ENCODE measurements at regions not wholly inside any gene's neighbourhood (a gene's known extent, or its start where the extent isn't known, plus 50 kb on each side); places are given as distances from the start of the nearest gene placed in this dataset.

- CTCF ChIA-PET: no interaction called here
- Histone ChIP-seq H3K27ac (ENCODE audit: low read length) (no peak overlapping the region), H3K27me3 (ENCODE audit: control insufficient read depth, insufficient read depth, low read length) (no peaks in the 10 kb centered on the region), H3K36me3 (ENCODE audit: control insufficient read depth, insufficient read depth, low read length) (no peaks in the 10 kb centered on the region), H3K4me1 (ENCODE audit: control insufficient read depth, insufficient read depth, low read length) (no peaks in the 10 kb centered on the region), H3K9me3 (ENCODE audit: control insufficient read depth, insufficient read depth, low read depth, low read length) (no peaks in the 10 kb centered on the region), H3K4me3 (ENCODE audit: low read depth in 2 of 2, low read length in 2 of 2) (no peak overlapping the region)
- in situ Hi-C loops (cut with HindIII; ENCODE audit: low pct_unique_long_range_greater_than_20kb, low sequenced_read_pairs): no loop called here
- intact Hi-C loops (cut with micrococcal nuclease; ENCODE audit: unreplicated experiment): no loop called here
- no peak for TF ChIP-seq POLR2AphosphoS5 (IDR thresholded peaks at IDR 0.05; ENCODE audit: low read depth, low read length)
- TF ChIP-seq, protein P1, sequence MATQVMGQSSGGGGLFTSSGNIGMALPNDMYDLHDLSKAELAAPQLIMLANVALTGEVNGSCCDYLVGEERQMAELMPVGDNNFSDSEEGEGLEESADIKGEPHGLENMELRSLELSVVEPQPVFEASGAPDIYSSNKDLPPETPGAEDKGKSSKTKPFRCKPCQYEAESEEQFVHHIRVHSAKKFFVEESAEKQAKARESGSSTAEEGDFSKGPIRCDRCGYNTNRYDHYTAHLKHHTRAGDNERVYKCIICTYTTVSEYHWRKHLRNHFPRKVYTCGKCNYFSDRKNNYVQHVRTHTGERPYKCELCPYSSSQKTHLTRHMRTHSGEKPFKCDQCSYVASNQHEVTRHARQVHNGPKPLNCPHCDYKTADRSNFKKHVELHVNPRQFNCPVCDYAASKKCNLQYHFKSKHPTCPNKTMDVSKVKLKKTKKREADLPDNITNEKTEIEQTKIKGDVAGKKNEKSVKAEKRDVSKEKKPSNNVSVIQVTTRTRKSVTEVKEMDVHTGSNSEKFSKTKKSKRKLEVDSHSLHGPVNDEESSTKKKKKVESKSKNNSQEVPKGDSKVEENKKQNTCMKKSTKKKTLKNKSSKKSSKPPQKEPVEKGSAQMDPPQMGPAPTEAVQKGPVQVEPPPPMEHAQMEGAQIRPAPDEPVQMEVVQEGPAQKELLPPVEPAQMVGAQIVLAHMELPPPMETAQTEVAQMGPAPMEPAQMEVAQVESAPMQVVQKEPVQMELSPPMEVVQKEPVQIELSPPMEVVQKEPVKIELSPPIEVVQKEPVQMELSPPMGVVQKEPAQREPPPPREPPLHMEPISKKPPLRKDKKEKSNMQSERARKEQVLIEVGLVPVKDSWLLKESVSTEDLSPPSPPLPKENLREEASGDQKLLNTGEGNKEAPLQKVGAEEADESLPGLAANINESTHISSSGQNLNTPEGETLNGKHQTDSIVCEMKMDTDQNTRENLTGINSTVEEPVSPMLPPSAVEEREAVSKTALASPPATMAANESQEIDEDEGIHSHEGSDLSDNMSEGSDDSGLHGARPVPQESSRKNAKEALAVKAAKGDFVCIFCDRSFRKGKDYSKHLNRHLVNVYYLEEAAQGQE (IDR thresholded peaks at IDR 0.05; ENCODE audit: insufficient read depth in 1 of 2, low read depth in 2 of 2, low read length in 1 of 2): no peak
- no peak for TF ChIP-seq SIN3A (IDR thresholded peaks at IDR 0.05; ENCODE audit: borderline replicate concordance, insufficient read depth, low read depth, low read length)
- no peak for TF ChIP-seq TCF7L2 (IDR thresholded peaks at IDR 0.05; ENCODE audit: low read depth, low read length)
- TF ChIP-seq CTCF (IDR thresholded peaks at IDR 0.05): no peak
- DNase-seq (ENCODE audit: low read depth, low spot score) (no peak), ATAC-seq (no peak)
- no TSS peak for BruUV-seq (replicated peaks)
- POLR2A ChIA-PET: no interaction called here
Observed at GRCh38 chr5:89449392-89450148, 566.6 kb upstream of the MEF2C start.

DNA sequence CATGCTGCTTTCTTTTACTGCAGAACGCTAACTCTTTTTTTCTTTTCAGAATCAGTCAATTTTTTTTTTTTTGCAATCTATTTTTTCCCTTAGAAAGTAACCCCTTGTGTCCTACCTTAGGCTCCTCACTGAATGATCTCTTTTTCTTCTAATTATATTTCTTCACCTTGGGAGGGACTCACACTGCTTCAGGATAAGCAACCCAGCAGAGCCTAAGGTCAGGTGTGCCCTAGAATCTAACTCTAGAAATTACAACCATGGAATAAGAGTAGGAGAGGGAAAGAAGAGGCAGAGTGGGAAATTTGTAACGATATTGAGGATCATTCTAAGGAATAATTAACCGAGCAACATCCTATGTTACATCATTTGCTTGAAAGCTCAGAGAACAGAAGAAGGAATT lies 564.0 kb upstream of the MEF2C start:
- DNase-seq (ENCODE audit: low read depth, low spot score) (no peak), ATAC-seq (no peak)
- Histone ChIP-seq H3K4me1 (ENCODE audit: control insufficient read depth, insufficient read depth, low read length) (no peaks in the 10 kb centered on the region), H3K36me3 (ENCODE audit: control insufficient read depth, insufficient read depth, low read length) (no peaks in the 10 kb centered on the region), H3K27ac (ENCODE audit: low read length) (no peak overlapping the region), H3K9me3 (ENCODE audit: control insufficient read depth, insufficient read depth, low read depth, low read length) (no peaks in the 10 kb centered on the region), H3K27me3 (ENCODE audit: control insufficient read depth, insufficient read depth, low read length) (no peaks in the 10 kb centered on the region), H3K4me3 (ENCODE audit: low read depth in 2 of 2, low read length in 2 of 2) (no peak overlapping the region)
- TF ChIP-seq, protein P1 (IDR thresholded peaks at IDR 0.05; ENCODE audit: insufficient read depth in 1 of 2, low read depth in 2 of 2, low read length in 1 of 2): no peak
- TF ChIP-seq POLR2AphosphoS5 (IDR thresholded peaks at IDR 0.05; ENCODE audit: low read depth, low read length): no peak
- no peak for TF ChIP-seq TCF7L2 (IDR thresholded peaks at IDR 0.05; ENCODE audit: low read depth, low read length)
- no peak for TF ChIP-seq CTCF (IDR thresholded peaks at IDR 0.05)
- TF ChIP-seq SIN3A (IDR thresholded peaks at IDR 0.05; ENCODE audit: borderline replicate concordance, insufficient read depth, low read depth, low read length): no peak
- POLR2A ChIA-PET: no interaction called here
- CTCF ChIA-PET: no interaction called here
- intact Hi-C loops (cut with micrococcal nuclease; ENCODE audit: unreplicated experiment): no loop called here
- in situ Hi-C loops (cut with HindIII; ENCODE audit: low pct_unique_long_range_greater_than_20kb, low sequenced_read_pairs): no loop called here
- no TSS peak for BruUV-seq (replicated peaks)
